ENCODE measurements at regions not wholly inside any gene's neighbourhood (a gene's known extent, or its start where the extent isn't known, plus 50 kb on each side); places are given as distances from the start of the nearest gene placed in this dataset.

GRCh38 chr10:110395350-110396283 is 90.9 kb upstream of the SMNDC1 start (continued):
- peak; percentile 66; the same call in 1 of the 2 replicates for TF ChIP-seq ARID1B (IDR thresholded peaks at IDR 0.05)
- peak; percentile 76 to 77 for TF ChIP-seq KDM1A (IDR thresholded peaks at IDR 0.05)
- no peak for TF ChIP-seq ZBTB17 (CRISPR knock-in tag; IDR thresholded peaks at IDR 0.05)
- TF ChIP-seq SOX6 (IDR thresholded peaks at IDR 0.05): peak; percentile 35; the same call in 1 of the 2 replicates
- TF ChIP-seq DDX20 (tag; IDR thresholded peaks at IDR 0.05; ENCODE audit: low read depth): no peak
- TF ChIP-seq VEZF1 (CRISPR knock-in tag; IDR thresholded peaks at IDR 0.05): peak; percentile 49; the same call in 1 of the 2 replicates
- TF ChIP-seq HDAC6 (IDR thresholded peaks at IDR 0.05; ENCODE audit: low read depth, low read length): no peak
- TF ChIP-seq ATF7 (IDR thresholded peaks at IDR 0.05): 0 out of 2 replicates have a peak, but pooled peaks have one; percentile 35
- 0 out of 2 replicates have a peak, but pooled peaks have one; percentile 38 for TF ChIP-seq EP300 (IDR thresholded peaks at IDR 0.05; ENCODE audit: low read length)
- peak; percentile 60; the same call in 1 of the 2 replicates for TF ChIP-seq KLF16 (IDR thresholded peaks at IDR 0.05)
- peak; percentile 95 for TF ChIP-seq MEF2D (tag; conservative IDR thresholded peaks at IDR 0.05; ENCODE audit: low read depth)
- TF ChIP-seq, protein P1, sequence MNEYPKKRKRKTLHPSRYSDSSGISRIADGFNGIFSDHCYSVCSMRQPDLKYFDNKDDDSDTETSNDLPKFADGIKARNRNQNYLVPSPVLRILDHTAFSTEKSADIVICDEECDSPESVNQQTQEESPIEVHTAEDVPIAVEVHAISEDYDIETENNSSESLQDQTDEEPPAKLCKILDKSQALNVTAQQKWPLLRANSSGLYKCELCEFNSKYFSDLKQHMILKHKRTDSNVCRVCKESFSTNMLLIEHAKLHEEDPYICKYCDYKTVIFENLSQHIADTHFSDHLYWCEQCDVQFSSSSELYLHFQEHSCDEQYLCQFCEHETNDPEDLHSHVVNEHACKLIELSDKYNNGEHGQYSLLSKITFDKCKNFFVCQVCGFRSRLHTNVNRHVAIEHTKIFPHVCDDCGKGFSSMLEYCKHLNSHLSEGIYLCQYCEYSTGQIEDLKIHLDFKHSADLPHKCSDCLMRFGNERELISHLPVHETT (CRISPR knock-in tag; conservative IDR thresholded peaks at IDR 0.05 in 1 of 2, IDR thresholded peaks at IDR 0.05 in 1 of 2): peak in 1 of 2 experiments; percentile 51; a peak in 1 of 4 replicates
- 0 out of 2 replicates have a peak, but pooled peaks have one; percentile 33 for TF ChIP-seq NCOR1 (IDR thresholded peaks at IDR 0.05)
- peak; percentile 23 to 45; a peak in 2 of 4 replicates for TF ChIP-seq NRF1 (conservative IDR thresholded peaks at IDR 0.05 in 1 of 2, IDR thresholded peaks at IDR 0.05 in 1 of 2)
- no peak for TF ChIP-seq IRF2 (CRISPR knock-in tag; IDR thresholded peaks at IDR 0.05)

All from K562 (cell line).